A673 (cell line): ENCODE measurements at regions not wholly inside any gene's neighbourhood (a gene's known extent, or its start where the extent isn't known, plus 50 kb on each side); places are given as distances from the start of the nearest gene placed in this dataset.

Experiments
- BruUV-seq: library from RNA; stranded (reverse); fragments of 400-500 nt; replicated peaks from 2 replicates; lab custom pipeline; 2021; lab: Mats Ljungman, UMichigan
- CTCF ChIA-PET: fragments of 300-600 bp; sonication (Branson Sonifier 250); formaldehyde crosslinking; loops from one replicate; lab custom pipeline; 2022; ENCODE audit warnings: antibody characterized with exemption; lab: Charles Lee
- POLR2A ChIA-PET: fragments of 300-600 bp; sonication (Branson Sonifier 250); formaldehyde crosslinking; loops from one replicate; lab custom pipeline; 2022; ENCODE audit warnings: antibody characterized with exemption; ENCODE audit not compliant: low non-redundant PET; lab: Charles Lee
- DNase-seq: peaks from one replicate; pipeline ENCODE4 v3.0.0-alpha.2; 2015; ENCODE audit warnings: low spot score
- H3K27ac ChIP-seq: fragments of 200-600 bp; sonication (generic); 2 replicates; pipeline ENCODE4 v1.5.1; 2016; ENCODE audit warnings: mixed run types, low read depth, mild to moderate bottlenecking, mixed read lengths, antibody characterized with exemption, low read length; ENCODE audit not compliant: poor library complexity, severe bottlenecking
- H3K27me3 ChIP-seq: fragments of 200-600 bp; sonication (generic); replicated peaks from 2 replicates; pipeline ENCODE4 v1.6.1; 2017; ENCODE audit warnings: mixed run types, low read depth, mild to moderate bottlenecking, mixed read lengths, antibody characterized with exemption, low read length; ENCODE audit not compliant: insufficient read depth, poor library complexity
- H3K36me3 ChIP-seq: fragments of 200-600 bp; sonication (generic); 2 replicates; pipeline ENCODE4 v1.6.1; 2016; ENCODE audit warnings: mixed run types, mild to moderate bottlenecking, mixed read lengths, antibody characterized with exemption, low read length; ENCODE audit not compliant: insufficient read depth, poor library complexity, severe bottlenecking
- H3K4me1 ChIP-seq: fragments of 200-600 bp; sonication (generic); 2 replicates; pipeline ENCODE4 v1.6.1; 2017; ENCODE audit warnings: mixed run types, mild to moderate bottlenecking, mixed read lengths, antibody characterized with exemption, low read length; ENCODE audit not compliant: insufficient read depth, poor library complexity, severe bottlenecking
- H3K4me3 ChIP-seq: fragments of 200-600 bp; sonication (generic); 2 replicates; pipeline ENCODE4 v1.5.1; 2016; ENCODE audit warnings: low read depth, mixed run types, mild to moderate bottlenecking, mixed read lengths, low read length; ENCODE audit not compliant: poor library complexity, severe bottlenecking
- H3K9me3 ChIP-seq: fragments of 200-600 bp; sonication (generic); 2 replicates; pipeline ENCODE4 v1.6.1; 2016; ENCODE audit warnings: mixed run types, low read depth, mild to moderate bottlenecking, mixed read lengths, antibody characterized with exemption, low read length; ENCODE audit not compliant: poor library complexity, severe bottlenecking
- CTCF ChIP-seq: fragments of 300-800, 200-600 bp; sonication (generic); conservative IDR thresholded peaks from 2 replicates; pipeline ENCODE4 v1.5.1; 2017; ENCODE audit warnings: low read depth, mild to moderate bottlenecking, antibody characterized with exemption, low read length, moderate library complexity, mixed read lengths
- EZH2 ChIP-seq: fragments of 200-600 bp; sonication (generic); IDR thresholded peaks from 2 replicates; pipeline ENCODE4 v1.6.1; 2017; ENCODE audit warnings: borderline replicate concordance, low read depth, mild to moderate bottlenecking, mixed read lengths, antibody characterized with exemption, low read length; ENCODE audit not compliant: poor library complexity, severe bottlenecking
- intact Hi-C: fragments of 100-400 bp; cut with micrococcal nuclease; formaldehyde crosslinking; loops from one replicate; pipeline ENCODE4 v1.10.0; 2022; ENCODE audit not compliant: unreplicated experiment

- Histone ChIP-seq H3K9me3 (no peaks in the 10 kb centered on the region), H3K4me1 (no peaks in the 10 kb centered on the region), H3K4me3 (no peak overlapping the region), H3K27me3 (no peaks in the 10 kb centered on the region), H3K27ac (no peak overlapping the region), H3K36me3 (no peaks in the 10 kb centered on the region)
- intact Hi-C loops = no loop called here
- POLR2A ChIA-PET = no interaction called here
- no TSS peak for BruUV-seq
- CTCF ChIA-PET = no interaction called here
- no peak for DNase-seq
- TF ChIP-seq CTCF = no peak
- no peak for TF ChIP-seq EZH2
Measured at GRCh38 chr1:90573736-90574135, 143.4 kb downstream of the BARHL2 start.

- H3K27ac ChIP-seq = no peak overlapping the region
- no peaks in the 10 kb centered on the region for H3K36me3 ChIP-seq
- no peak overlapping the region for H3K4me3 ChIP-seq
- no peak for TF ChIP-seq CTCF
- no peak for TF ChIP-seq EZH2
- POLR2A ChIA-PET = no interaction called here
- no peak for DNase-seq
- no TSS peak for BruUV-seq
- H3K27me3 ChIP-seq = no peaks in the 10 kb centered on the region
- intact Hi-C loops = no loop called here
- H3K9me3 ChIP-seq = no peaks in the 10 kb centered on the region
- CTCF ChIA-PET = no interaction called here
- H3K4me1 ChIP-seq = no peaks in the 10 kb centered on the region
Measured at GRCh38 chr1:90572446-90572845, 144.7 kb downstream of the BARHL2 start.

GRCh38 chr1:90568436-90568835, 148.7 kb downstream of the BARHL2 start:
- intact Hi-C loops = no loop called here
- Histone ChIP-seq H3K4me1 (no peaks in the 10 kb centered on the region), H3K4me3 (no peak overlapping the region), H3K36me3 (no peaks in the 10 kb centered on the region), H3K27me3 (no peaks in the 10 kb centered on the region), H3K27ac (no peak overlapping the region), H3K9me3 (no peaks in the 10 kb centered on the region)
- CTCF ChIA-PET = interaction anchor here (1.8 kb wide), 1 partner anchor 11 kb away, joined by 6 read pairs; no protein-coding TSS in a partner anchor
- no peak for DNase-seq
- no TSS peak for BruUV-seq
- POLR2A ChIA-PET = no interaction called here
- TF ChIP-seq CTCF = no peak
- no peak for TF ChIP-seq EZH2
